ENCODE measurements at regions not wholly inside any gene's neighbourhood (a gene's known extent, or its start where the extent isn't known, plus 50 kb on each side); places are given as distances from the start of the nearest gene placed in this dataset.

GRCh38 chr1:65512383-65512782 lies 91.9 kb downstream of the LEPR start:
- Histone ChIP-seq H3K9me3 (ENCODE audit: control insufficient read depth, low read length) (no peaks in the 10 kb centered on the region), H3K9ac (no peak overlapping the region)
- no peak for TF ChIP-seq CTCF (IDR thresholded peaks at IDR 0.05)

GRCh38 chr1:65512967-65513780 lies 92.7 kb downstream of the LEPR start:
- H3K4me1 ChIP-seq: no peaks in the 10 kb centered on the region
- no peaks in the 10 kb centered on the region for H3K9me3 ChIP-seq (ENCODE audit: control insufficient read depth, low read length)
- H3K4me2 ChIP-seq (ENCODE audit: low read length): no peak overlapping the region
- no peak for TF ChIP-seq CTCF (IDR thresholded peaks at IDR 0.05)
- no peak overlapping the region for H2AFZ ChIP-seq
- H3K4me3 ChIP-seq (ENCODE audit: low read depth, low read length): no peak overlapping the region
- H3K27me3 ChIP-seq (ENCODE audit: control insufficient read depth, insufficient read depth, low read length): no peaks in the 10 kb centered on the region
- no peak overlapping the region for H3K9ac ChIP-seq
- no peak overlapping the region for H3K27ac ChIP-seq
- no peaks in the 10 kb centered on the region for H3K79me2 ChIP-seq
- H3K36me3 ChIP-seq (ENCODE audit: control insufficient read depth, insufficient read depth, low read length): no peaks in the 10 kb centered on the region

More at GRCh38 chr1:65512383-65512782, 91.9 kb downstream of the LEPR start:
- Histone ChIP-seq H3K27ac (no peak overlapping the region), H3K4me1 (no peaks in the 10 kb centered on the region), H3K4me2 (ENCODE audit: low read length) (no peak overlapping the region), H3K36me3 (ENCODE audit: control insufficient read depth, insufficient read depth, low read length) (no peaks in the 10 kb centered on the region), H3K79me2 (no peaks in the 10 kb centered on the region), H3K4me3 (ENCODE audit: low read depth, low read length) (no peak overlapping the region), H3K27me3 (ENCODE audit: control insufficient read depth, insufficient read depth, low read length) (no peaks in the 10 kb centered on the region), H2AFZ (no peak overlapping the region)

GRCh38 chr1:65514041-65514440 lies 93.6 kb downstream of the LEPR start:
- no peak overlapping the region for H3K27ac ChIP-seq
- H3K4me1 ChIP-seq: no peaks in the 10 kb centered on the region
- no peaks in the 10 kb centered on the region for H3K9me3 ChIP-seq (ENCODE audit: control insufficient read depth, low read length)
- no peak overlapping the region for H3K9ac ChIP-seq
- H3K36me3 ChIP-seq (ENCODE audit: control insufficient read depth, insufficient read depth, low read length): no peaks in the 10 kb centered on the region
- no peak overlapping the region for H3K4me2 ChIP-seq (ENCODE audit: low read length)
- no peak for TF ChIP-seq CTCF (IDR thresholded peaks at IDR 0.05)
- H2AFZ ChIP-seq: no peak overlapping the region
- H3K79me2 ChIP-seq: no peaks in the 10 kb centered on the region
- H3K27me3 ChIP-seq (ENCODE audit: control insufficient read depth, insufficient read depth, low read length): no peaks in the 10 kb centered on the region
- no peak overlapping the region for H3K4me3 ChIP-seq (ENCODE audit: low read depth, low read length)

GRCh38 chr1:65524931-65525265 lies 104.4 kb downstream of the LEPR start:
- TF ChIP-seq CTCF (IDR thresholded peaks at IDR 0.05): no peak
- no peak overlapping the region for H3K27ac ChIP-seq
- H3K27me3 ChIP-seq (ENCODE audit: control insufficient read depth, insufficient read depth, low read length): no peaks in the 10 kb centered on the region
- no peak overlapping the region for H3K4me2 ChIP-seq (ENCODE audit: low read length)
- H3K4me1 ChIP-seq: peaks cover 7% of the 10 kb centered on the region
- no peak overlapping the region for H2AFZ ChIP-seq
- H3K9me3 ChIP-seq (ENCODE audit: control insufficient read depth, low read length): no peaks in the 10 kb centered on the region
- H3K4me3 ChIP-seq (ENCODE audit: low read depth, low read length): peak overlapping the region; percentile 38
- no peak overlapping the region for H3K9ac ChIP-seq
- H3K79me2 ChIP-seq: no peaks in the 10 kb centered on the region
- no peaks in the 10 kb centered on the region for H3K36me3 ChIP-seq (ENCODE audit: control insufficient read depth, insufficient read depth, low read length)

All from parathyroid adenoma (tissue), 2 donors.